ENCODE measurements at regions not wholly inside any gene's neighbourhood (a gene's known extent, or its start where the extent isn't known, plus 50 kb on each side); places are given as distances from the start of the nearest gene placed in this dataset.

GRCh38 chr14:101122237-101123141, 219.0 kb upstream of the RTL1 start:
- no peak for DNase-seq

GRCh38 chr14:101123618-101124510, 220.3 kb upstream of the RTL1 start:
- DNase-seq, result no peak

GRCh38 chr14:101124815-101125214, 221.3 kb upstream of the RTL1 start:
- DNase-seq, result no peak

- DNase-seq, result no peak
Observed at GRCh38 chr14:101125313-101125712, 221.8 kb upstream of the RTL1 start.

GRCh38 chr14:101125719-101126651, 222.5 kb upstream of the RTL1 start:
- no peak for DNase-seq

GRCh38 chr14:101126731-101127130, 223.2 kb upstream of the RTL1 start:
- DNase-seq, result no peak

GRCh38 chr14:101127224-101127623, 223.7 kb upstream of the RTL1 start:
- no peak for DNase-seq

GRCh38 chr14:101128478-101129321, 225.2 kb upstream of the RTL1 start:
- no peak for DNase-seq

- no peak for DNase-seq
Observed at GRCh38 chr14:101129521-101130167, 226.1 kb upstream of the RTL1 start.

GRCh38 chr14:101130861-101131260, 227.3 kb upstream of the RTL1 start:
- no peak for DNase-seq

- no peak for DNase-seq
Observed at GRCh38 chr14:101131451-101131916, 228.0 kb upstream of the RTL1 start.

GRCh38 chr14:101132051-101132571, 228.6 kb upstream of the RTL1 start:
- DNase-seq, result no peak

- DNase-seq, result no peak
Observed at GRCh38 chr14:101132588-101132987, 229.1 kb upstream of the RTL1 start.

GRCh38 chr14:101133068-101133467, 229.5 kb upstream of the RTL1 start:
- no peak for DNase-seq

- no peak for DNase-seq
Observed at GRCh38 chr14:101134161-101134631, 230.7 kb upstream of the RTL1 start.

- DNase-seq, result no peak
Observed at GRCh38 chr14:101134851-101135433, 231.4 kb upstream of the RTL1 start.

GRCh38 chr14:101135796-101136742, 232.5 kb upstream of the RTL1 start:
- no peak for DNase-seq

- DNase-seq, result no peak
Observed at GRCh38 chr14:101137234-101137633, 233.7 kb upstream of the RTL1 start.
